GDM1 (cell line): ENCODE measurements at regions not wholly inside any gene's neighbourhood (a gene's known extent, or its start where the extent isn't known, plus 50 kb on each side); places are given as distances from the start of the nearest gene placed in this dataset.
"Not testable (repeated sequence)": the region's sequence is repeated elsewhere in the genome, so short reads cannot be mapped to it uniquely, and the experiment has no call there.

ENCODE experiments used
- DNase-seq: peaks from one replicate; lab custom pipeline; 2025; lab: John Stamatoyannopoulos, UW

GRCh38 chr9:109976303-109976702 lies 196.3 kb downstream of the PALM2AKAP2 start:
- DNase-seq, result no peak

- DNase-seq, result no peak
Measured at GRCh38 chr9:109977521-109977920, 197.5 kb downstream of the PALM2AKAP2 start.

- no peak for DNase-seq
Measured at GRCh38 chr9:109981091-109981490, 201.1 kb downstream of the PALM2AKAP2 start.

GRCh38 chr9:109986521-109986991 lies 206.6 kb downstream of the PALM2AKAP2 start:
- DNase-seq, result no peak

- DNase-seq, result no peak
Measured at GRCh38 chr9:109989296-109989695, 209.3 kb downstream of the PALM2AKAP2 start.

- no peak for DNase-seq
Measured at GRCh38 chr9:109990541-109990940, 210.5 kb downstream of the PALM2AKAP2 start.

- DNase-seq, result no peak
Measured at GRCh38 chr9:109992293-109992692, 212.3 kb downstream of the PALM2AKAP2 start.

- no peak for DNase-seq
Measured at GRCh38 chr9:109993250-109993978, 213.4 kb downstream of the PALM2AKAP2 start.

- no peak for DNase-seq
Measured at GRCh38 chr9:109994141-109994540, 213.8 kb downstream of the C9orf152 start.

- DNase-seq, result no peak
Measured at GRCh38 chr9:109996936-109997580, 210.9 kb downstream of the C9orf152 start.

- DNase-seq, result no peak
Measured at GRCh38 chr9:109997682-109998081, 210.3 kb downstream of the C9orf152 start.

- not testable (repeated sequence) for DNase-seq
Measured at GRCh38 chr9:110005521-110005920, 202.4 kb downstream of the C9orf152 start.

- DNase-seq, result no peak
Measured at GRCh38 chr9:110006657-110007056, 201.3 kb downstream of the C9orf152 start.

- no peak for DNase-seq
Measured at GRCh38 chr9:110007477-110008270, 200.3 kb downstream of the C9orf152 start.

- no peak for DNase-seq
Measured at GRCh38 chr9:110008663-110009062, 199.3 kb downstream of the C9orf152 start.

GRCh38 chr9:110011628-110012320 lies 196.2 kb downstream of the C9orf152 start:
- DNase-seq, result no peak

GRCh38 chr9:110013064-110013463 lies 194.9 kb downstream of the C9orf152 start:
- no peak for DNase-seq

GRCh38 chr9:110015759-110016158 lies 192.2 kb downstream of the C9orf152 start:
- no peak for DNase-seq

GRCh38 chr9:110016340-110016739 lies 191.6 kb downstream of the C9orf152 start:
- no peak for DNase-seq

- not testable (repeated sequence) for DNase-seq
Measured at GRCh38 chr9:110020216-110020615, 187.7 kb downstream of the C9orf152 start.

- DNase-seq, result peak; percentile 13
Measured at GRCh38 chr9:110021891-110022290, 186.1 kb downstream of the C9orf152 start.

GRCh38 chr9:110023221-110023620 lies 184.7 kb downstream of the C9orf152 start:
- not testable (repeated sequence) for DNase-seq
